Inflammatory macrophage treated with lipopolysaccharide for 1 hour (primary cell): ENCODE measurements at regions not wholly inside any gene's neighbourhood (a gene's known extent, or its start where the extent isn't known, plus 50 kb on each side); places are given as distances from the start of the nearest gene placed in this dataset.

ENCODE experiments used
- DNase-seq, 2 donors: peaks; one replicate each; pipeline ENCODE4 v3.0.0-alpha.2; 2020 to 2022

GRCh38 chr11:134792044-134792443 is 380.0 kb upstream of the B3GAT1 start:
- DNase-seq: no peak

GRCh38 chr11:134791102-134791501 is 379.1 kb upstream of the B3GAT1 start:
- no peak for DNase-seq

- DNase-seq: no peak
Measured at GRCh38 chr11:134789104-134789503, 377.1 kb upstream of the B3GAT1 start.

GRCh38 chr11:134786636-134787035 is 374.6 kb upstream of the B3GAT1 start:
- no peak for DNase-seq

DNA sequence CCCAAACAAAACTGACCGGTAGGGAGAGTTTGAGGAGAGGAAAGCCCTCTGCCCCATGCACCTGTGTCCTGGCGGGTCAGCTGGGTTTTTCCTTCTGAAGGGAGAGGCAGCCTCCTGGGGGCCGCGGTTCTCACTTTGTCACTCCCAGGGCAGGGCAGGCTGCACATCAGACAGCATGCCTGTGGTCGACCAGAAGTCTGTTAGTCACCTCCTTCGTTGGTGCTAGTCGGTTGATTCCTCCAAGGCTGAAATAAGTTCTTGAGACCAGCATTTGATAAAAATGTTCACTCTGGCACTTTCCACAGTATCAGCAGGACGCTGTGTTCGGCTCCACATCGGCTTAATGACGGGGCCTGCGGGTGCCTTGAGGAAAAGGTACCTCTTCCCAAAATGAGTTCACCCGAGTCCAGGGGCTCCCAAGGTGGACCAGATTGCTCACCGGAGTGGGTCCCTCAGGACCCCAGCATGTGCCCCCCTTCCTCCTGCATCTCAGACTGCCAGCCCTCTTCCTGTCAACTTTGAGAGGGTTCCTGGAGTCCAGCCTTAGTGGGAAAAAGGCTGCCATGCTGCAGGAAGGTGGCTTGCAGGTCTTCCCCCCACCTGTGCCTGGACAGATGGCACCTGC is 373.7 kb upstream of the B3GAT1 start:
- no peak for DNase-seq

- no peak for DNase-seq
Measured at GRCh38 chr11:134785059-134785458, 373.0 kb upstream of the B3GAT1 start.

- no peak for DNase-seq
Measured at GRCh38 chr11:134784568-134784967, 372.5 kb upstream of the B3GAT1 start.

- DNase-seq: no peak
Measured at GRCh38 chr11:134784046-134784445, 372.0 kb upstream of the B3GAT1 start.

GRCh38 chr11:134783234-134783633 is 371.2 kb upstream of the B3GAT1 start:
- DNase-seq: no peak

DNA sequence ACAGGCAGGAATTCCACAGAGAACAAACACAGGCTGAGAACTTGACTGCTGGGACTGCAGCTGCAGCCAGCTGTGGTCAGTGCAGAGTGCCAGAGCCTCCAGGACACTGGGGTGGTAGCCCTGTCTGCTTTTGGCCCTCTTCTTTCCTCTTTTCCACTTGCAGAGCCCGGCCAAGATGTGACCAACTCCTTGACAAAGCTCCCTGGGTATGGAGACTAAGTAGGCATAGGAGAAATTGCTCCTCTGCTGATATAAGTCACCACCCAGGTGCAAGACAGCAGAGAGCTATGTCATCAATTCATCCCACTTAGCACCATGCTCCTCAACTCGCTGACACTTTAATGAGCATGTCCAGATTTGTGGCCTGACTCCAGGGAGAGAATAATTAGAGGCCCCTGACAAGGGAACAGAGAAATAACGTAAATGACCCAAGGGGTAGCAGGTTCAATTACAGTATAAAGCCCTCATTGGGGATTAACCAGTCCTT is 369.4 kb upstream of the B3GAT1 start:
- DNase-seq: no peak

DNA sequence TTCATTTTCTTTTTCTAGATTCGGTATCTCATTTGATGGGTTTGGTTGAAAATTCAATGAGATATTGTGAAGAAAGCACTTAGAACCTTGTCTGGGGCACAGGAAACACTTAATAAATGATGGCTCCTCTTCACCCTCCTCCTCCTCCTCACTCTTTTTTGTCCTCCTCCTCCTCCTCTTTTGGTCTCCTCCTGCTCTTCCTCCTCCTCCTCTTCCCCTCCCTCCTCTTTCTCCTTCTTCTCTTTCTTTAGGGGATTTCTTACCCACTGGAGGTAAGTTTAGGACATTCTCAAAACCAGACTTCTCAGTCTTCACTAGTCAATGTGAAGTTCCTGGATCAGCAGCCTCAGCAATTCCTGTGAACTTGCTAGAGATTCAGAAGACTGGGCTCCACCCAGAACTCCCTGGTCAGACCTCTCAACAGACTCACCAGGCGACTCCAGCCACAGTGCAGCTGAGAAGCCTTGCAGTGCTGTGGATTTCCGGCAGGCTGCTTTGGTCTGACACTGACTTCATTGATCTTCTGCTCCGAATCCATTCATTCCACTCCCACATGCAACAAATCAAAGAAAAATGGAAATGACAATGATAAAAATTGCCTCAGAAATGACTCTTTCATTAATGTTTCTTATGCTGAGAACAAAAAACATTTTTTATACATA is 368.6 kb upstream of the B3GAT1 start:
- DNase-seq: no peak

DNA sequence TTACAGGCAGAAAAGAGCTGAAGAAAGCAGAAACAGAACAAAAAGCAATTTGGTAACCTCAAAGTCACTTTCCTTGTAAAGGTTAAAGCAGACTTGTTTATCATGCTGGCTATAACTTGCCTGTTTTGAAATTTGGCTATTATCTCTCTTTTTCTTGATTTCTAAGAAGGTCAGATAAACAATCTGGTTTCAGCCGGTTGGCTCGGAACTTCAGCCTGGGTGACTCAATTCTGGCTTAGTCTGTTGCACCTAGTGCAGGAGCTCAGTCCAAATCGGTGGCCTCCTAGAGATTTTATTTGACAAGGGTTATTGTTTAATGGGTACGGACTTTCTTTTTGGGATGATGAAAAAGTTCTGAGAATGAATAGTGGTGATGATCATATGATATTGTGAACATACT is 367.1 kb upstream of the B3GAT1 start:
- DNase-seq: no peak

GRCh38 chr11:134768463-134768862 is 356.4 kb upstream of the B3GAT1 start:
- DNase-seq: no peak

- no peak for DNase-seq
Measured at GRCh38 chr11:134765565-134765964, 353.5 kb upstream of the B3GAT1 start.

GRCh38 chr11:134764966-134765365 is 352.9 kb upstream of the B3GAT1 start:
- DNase-seq: no peak

DNA sequence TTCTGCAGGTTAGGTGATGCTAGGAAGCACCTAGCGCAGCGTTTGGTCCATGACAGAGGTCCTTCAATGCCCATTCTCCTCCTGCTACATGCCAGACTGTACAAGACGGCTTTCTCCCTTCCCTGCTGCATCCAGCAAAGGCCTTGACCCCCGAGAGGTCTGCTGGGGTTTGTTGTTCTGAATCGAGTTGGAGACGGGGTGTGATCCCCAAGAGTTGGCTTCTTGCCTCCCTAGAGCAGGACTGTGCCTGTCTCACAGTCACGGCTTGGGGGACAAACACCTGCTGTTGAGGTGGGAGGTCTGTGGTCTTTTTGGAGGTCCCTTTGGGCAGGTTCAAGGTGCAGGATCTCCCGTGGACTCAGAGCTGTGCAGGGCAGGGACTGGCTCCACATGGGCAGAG is 352.3 kb upstream of the B3GAT1 start:
- no peak for DNase-seq

DNA sequence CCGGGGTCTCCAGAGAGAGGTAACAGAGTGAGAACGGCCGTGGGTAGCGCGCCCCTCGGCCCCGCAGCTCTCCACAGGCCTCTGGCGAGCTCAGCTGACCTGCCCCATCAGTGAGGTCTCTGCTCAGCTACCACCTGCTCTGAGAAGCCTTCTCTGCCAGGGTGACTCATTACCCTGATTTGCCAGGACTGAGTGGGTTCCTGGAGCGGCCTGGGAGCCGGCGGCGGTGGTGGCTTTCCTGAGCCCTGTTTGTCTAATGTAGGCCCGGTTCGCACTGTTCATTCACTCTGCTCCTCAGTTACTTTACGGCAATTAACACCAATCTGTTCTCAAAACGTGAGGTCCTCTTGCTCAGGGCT is 351.0 kb upstream of the B3GAT1 start:
- DNase-seq: no peak

- DNase-seq: no peak
Measured at GRCh38 chr11:134762248-134763029, 350.4 kb upstream of the B3GAT1 start.

- DNase-seq: no peak
Measured at GRCh38 chr11:134761926-134762247, 349.8 kb upstream of the B3GAT1 start.

GRCh38 chr11:134761386-134761785 is 349.3 kb upstream of the B3GAT1 start:
- no peak for DNase-seq

- no peak for DNase-seq
Measured at GRCh38 chr11:134760957-134761356, 348.9 kb upstream of the B3GAT1 start.

- DNase-seq: no peak
Measured at GRCh38 chr11:134760299-134760698, 348.3 kb upstream of the B3GAT1 start.

- no peak for DNase-seq
Measured at GRCh38 chr11:134759855-134760254, 347.8 kb upstream of the B3GAT1 start.

DNA sequence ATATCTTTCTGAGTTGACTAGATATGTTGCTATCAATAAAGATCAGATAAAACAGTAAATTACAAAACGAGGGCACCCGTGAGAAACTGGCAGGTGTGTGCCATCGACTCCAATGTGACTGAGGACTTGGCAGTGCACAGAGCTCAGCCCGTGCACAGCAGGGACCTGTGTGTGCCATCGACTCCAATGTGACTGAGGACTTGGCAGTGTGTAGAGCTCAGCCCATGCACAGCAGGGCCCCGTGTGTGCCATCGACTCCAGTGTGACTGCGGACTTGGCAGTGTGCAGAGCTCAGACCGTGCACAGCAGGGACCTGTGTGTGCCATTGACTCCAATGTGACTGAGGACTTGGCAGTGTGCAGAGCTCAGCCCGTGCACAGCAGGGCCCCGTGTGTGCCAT is 347.2 kb upstream of the B3GAT1 start:
- DNase-seq: no peak
